Stimulated activated CD8-positive, alpha-beta memory T cell treated with anti-CD3 and anti-CD28 coated beads, Interleukin-2, amount 100 ng/mL, for 1 hour (primary cell): ENCODE measurements at regions not wholly inside any gene's neighbourhood (a gene's known extent, or its start where the extent isn't known, plus 50 kb on each side); places are given as distances from the start of the nearest gene placed in this dataset.
"Not testable (repeated sequence)": the region's sequence is repeated elsewhere in the genome, so short reads cannot be mapped to it uniquely, and the experiment has no call there.

Experiments
- DNase-seq, 2 donors: peaks; one replicate each; pipeline ENCODE4 v3.0.0-alpha.2; 2020; ENCODE audit warnings: low read depth in 2 of 2

DNA sequence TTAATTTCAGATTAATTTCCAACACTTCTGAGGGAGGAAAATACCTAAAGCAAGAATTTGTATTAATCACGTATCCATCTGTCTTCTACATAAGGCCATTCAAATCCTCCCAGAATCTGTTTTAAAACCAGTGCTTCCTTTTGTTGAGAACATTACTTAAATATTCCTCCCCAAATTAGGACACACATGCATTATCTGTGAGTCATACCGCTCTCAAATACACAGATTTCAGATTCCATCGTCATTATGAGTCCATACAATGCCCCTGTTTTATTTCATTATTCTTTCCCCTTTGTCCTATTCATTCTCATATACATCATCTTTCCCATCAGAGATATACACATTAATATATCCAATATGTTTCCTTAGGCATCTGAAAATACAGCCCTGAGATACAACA is 57.3 kb upstream of the PRSS12 start:
- DNase-seq: no peak

DNA sequence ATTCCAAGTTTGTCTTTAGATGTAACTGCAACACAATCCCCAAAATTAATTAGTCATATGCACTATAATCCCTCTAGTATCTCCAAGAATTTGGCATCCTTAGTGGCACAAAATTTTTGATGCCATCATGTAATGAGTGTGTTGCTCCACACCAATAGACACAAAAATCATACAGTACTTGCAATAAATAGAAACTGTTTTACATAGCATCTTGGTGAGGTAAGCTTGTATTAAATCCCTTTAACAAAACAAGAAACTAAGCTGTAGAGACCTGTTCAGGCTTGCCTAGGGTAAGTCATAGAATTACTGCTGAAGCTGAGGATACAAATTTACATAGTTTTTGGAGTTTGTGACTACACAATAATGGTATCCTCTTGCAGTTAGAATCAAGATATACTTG is 64.5 kb upstream of the PRSS12 start:
- DNase-seq: no peak

- DNase-seq: not testable (repeated sequence)
Observed at GRCh38 chr4:118417800-118418199, 65.0 kb upstream of the PRSS12 start.

DNA sequence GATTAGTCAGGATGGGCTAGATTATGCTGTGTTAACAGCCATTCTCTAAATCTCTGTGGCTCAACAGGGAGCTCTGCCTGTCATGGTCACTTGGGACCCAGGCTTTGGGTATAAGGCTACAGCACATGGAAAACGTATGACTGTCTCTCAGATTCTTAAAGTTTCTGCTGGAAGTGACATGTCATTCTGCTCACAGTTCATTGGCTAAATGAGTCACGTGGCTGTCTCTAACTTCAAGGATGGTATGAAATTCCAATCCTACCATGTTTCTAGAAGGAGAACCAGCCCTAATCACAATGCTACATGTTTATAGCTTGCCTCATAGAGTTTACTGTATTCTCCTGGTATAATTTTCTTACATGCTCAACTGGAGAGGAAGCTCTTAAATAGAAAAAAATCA is 65.6 kb upstream of the PRSS12 start:
- DNase-seq: not testable (repeated sequence)

GRCh38 chr4:118419626-118420025 is 66.8 kb upstream of the PRSS12 start:
- DNase-seq: not testable (repeated sequence)

DNA sequence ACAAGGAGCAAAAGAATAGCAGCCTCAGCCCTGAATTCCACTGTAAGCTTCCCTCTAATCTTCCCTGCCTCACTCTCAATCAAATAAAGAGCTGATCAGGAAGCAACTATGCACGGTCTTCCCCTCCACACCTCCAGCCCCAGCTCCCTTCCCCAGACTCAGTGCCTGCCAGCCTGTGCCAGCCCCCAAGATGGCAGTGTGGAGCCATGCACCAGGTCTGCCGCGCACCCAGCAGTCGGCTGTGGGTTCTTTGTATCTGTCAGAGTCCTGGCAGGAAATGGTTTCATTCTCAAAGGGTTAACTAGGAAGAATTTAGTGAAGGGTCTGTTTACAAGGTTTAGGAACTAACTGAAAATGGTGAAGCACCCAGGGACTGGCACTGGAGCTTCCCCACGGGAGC is 71.3 kb upstream of the PRSS12 start:
- DNase-seq: not testable (repeated sequence)

DNA sequence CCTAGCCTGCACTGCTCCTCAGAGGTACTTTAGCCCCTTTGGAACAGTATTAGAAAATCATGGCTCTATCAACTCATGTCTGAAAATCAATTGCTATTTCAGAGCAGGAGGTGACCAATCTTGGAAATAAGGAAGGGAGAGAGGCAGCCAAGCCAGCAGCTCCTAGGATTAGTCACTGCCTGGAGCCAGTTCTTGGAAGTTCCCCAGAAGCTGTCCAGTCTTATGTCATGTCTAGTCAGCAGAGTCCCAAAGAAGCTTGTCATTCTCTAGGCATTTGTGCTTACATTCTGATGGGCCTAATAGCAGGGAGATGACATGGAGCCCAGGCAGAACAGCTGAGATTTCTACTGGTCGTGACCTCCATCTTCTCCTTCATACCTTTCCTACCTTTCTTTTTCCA is 76.1 kb upstream of the PRSS12 start:
- not testable (repeated sequence) for DNase-seq

DNA sequence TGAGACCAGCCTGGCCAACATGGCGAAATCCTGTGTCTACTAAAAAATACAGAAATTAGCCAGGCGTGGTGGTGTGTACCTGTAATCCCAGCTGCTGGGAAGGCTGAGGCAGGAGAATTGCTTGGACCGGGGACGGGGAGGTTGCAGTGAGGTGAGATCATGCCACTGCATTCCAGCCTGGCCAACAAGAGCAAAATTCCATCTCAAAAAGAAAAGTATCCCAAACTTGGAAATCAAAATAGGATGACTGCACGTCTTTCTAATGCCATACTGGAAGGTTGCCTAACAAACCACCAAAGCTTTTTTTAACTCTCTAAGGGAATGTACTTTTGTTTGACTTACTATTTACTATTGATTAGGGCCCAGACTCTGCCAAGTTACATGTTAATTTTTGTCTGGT is 79.6 kb upstream of the PRSS12 start:
- DNase-seq: not testable (repeated sequence)

GRCh38 chr4:118433612-118434375 is 81.0 kb upstream of the PRSS12 start:
- DNase-seq: not testable (repeated sequence)

GRCh38 chr4:118435415-118435814 is 82.6 kb upstream of the PRSS12 start:
- not testable (repeated sequence) for DNase-seq

DNA sequence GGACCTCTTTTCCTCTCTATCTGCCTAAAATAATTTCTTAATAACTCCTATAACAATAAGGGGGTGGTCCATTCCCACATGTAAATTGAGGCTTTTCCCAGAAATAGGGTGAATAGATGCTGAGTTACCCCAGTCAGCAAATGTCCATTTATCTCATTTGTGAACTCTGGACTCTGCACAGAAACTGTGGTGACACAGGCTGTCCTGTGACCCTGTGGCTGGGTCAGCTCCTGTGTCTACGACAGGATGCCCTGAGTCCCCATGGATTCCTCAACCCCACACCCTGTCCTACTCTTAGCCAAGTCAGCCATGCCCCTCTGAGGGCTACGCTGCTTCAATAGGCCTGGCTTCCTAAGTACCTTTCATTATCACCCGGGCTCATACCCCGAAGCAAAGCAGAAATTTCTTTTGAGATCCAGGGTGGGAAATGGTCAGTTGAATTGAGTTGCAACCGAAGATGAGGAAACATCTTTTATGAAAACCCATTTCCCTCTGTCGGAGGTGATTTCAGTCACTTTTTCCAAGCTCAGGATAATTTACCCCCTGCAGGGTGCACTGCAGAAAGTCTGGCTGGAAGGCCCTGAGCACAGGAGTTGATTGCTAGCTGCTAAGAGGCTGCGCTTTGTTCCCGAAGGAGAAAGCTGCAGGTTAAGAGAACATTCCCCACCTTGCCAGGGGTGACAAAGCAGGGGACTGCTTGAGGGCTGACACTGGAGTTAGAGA is 89.5 kb upstream of the PRSS12 start:
- not testable (repeated sequence) for DNase-seq

DNA sequence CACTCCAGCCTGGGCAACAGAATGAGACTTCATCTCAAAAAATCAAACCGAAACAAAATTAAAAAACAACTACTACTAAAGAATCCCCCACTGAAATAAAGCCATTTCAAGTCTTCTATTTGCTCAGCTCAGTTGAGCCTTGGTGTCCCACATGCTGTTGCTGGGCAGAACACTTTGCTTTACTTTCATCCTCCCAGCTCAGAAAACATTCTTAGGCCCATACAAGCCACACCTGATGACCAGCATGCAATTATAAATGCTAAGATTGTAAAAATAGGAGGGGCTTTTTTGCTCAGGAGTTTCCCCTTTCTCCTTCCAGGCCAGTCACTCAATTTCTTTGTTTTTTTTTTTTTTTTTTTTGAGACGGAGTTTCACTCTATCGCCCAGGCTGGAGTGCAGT is 94.6 kb upstream of the PRSS12 start:
- DNase-seq: not testable (repeated sequence)

GRCh38 chr4:118454857-118455256 is 102.1 kb upstream of the PRSS12 start:
- DNase-seq: not testable (repeated sequence)

- DNase-seq: not testable (repeated sequence)
Observed at GRCh38 chr4:118461435-118461834, 108.6 kb upstream of the PRSS12 start.

- DNase-seq: not testable (repeated sequence)
Observed at GRCh38 chr4:118465831-118466230, 113.0 kb upstream of the PRSS12 start.

GRCh38 chr4:118474001-118474626 is 121.3 kb upstream of the PRSS12 start:
- not testable (repeated sequence) for DNase-seq

DNA sequence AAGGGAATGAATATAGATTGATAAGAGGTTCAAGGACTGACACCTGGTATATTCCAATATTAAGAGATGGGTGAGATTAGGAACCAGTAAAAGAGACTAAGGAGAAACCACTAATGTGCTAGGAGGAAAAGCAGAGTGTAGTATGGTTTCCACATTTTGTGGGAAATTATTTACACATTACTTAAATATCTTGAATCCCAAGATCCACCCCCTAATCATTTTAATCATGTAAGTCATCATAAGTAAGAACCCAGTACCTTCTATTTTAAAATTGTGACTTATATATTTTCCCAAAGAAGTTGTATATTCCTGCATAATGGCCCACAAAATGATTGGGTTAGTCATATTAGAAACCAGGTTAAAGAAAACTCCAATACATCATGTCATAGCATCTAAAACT is 122.0 kb upstream of the PRSS12 start:
- not testable (repeated sequence) for DNase-seq

GRCh38 chr4:118475901-118476300 is 123.1 kb upstream of the PRSS12 start:
- DNase-seq: not testable (repeated sequence)

GRCh38 chr4:118477826-118478225 is 125.0 kb upstream of the PRSS12 start:
- DNase-seq: not testable (repeated sequence)

DNA sequence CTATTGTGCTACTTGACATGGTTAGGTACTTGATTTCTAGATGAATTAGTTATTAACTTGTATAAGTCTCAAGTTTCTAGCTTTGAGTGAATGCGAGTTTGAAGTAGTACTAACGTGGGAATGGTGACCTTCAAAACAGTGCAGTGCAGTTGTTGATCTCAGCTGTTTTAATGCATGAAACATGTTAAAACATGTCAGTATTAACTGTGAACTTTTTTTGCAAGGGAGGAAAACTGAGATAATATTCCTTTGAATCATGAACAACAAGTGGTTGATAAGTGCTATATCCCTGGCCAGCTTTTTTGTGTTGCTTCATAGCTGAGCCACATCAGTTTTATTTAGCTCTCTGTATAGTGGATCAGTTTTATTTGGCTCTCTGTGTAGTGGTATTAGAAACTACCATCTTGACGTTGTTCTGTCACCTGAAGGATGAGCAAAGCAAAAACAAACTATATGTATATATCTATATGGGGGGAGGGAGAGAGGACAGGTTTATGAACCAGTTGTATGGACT is 133.1 kb upstream of the PRSS12 start:
- not testable (repeated sequence) for DNase-seq

DNA sequence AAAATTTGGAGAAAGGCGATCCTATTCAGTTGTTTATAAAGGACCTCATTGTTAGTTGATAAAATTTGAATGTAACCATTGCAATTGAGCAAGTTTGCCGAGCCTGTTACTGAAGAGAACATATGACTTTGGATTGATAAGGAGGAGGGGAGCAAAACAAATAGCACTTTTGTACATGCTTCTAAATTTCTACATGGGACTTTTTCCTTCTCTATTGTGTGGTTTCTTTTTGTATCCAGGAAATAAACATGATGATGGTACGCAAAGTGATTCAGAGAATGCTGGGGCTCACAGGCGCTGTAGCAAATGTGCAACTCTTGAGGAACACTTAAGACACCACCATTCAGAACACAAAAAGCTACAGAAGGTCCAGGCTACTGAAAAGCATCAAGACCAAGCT is 140.2 kb upstream of the PRSS12 start:
- DNase-seq: not testable (repeated sequence)

DNA sequence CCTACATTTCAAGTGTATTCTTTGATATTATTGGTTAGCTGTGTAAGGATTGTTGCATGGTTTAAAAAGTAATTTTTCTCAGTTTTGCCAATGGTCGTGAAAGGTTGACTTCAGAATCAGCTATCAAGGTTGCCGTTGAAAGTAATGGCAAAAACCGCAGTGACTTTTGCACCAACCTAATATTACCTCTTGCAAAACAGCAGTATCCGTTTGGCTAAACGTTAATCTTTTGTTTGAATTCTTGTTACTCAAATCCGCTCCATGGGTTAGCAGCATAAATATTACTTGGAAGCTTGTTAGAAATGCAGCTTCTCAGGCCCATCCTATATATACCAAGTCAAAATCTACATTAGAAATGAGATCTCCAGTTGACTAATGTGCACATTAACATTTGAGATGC is 141.6 kb upstream of the PRSS12 start:
- DNase-seq: not testable (repeated sequence)
